ENCODE measurements at regions not wholly inside any gene's neighbourhood (a gene's known extent, or its start where the extent isn't known, plus 50 kb on each side); places are given as distances from the start of the nearest gene placed in this dataset.

DNA sequence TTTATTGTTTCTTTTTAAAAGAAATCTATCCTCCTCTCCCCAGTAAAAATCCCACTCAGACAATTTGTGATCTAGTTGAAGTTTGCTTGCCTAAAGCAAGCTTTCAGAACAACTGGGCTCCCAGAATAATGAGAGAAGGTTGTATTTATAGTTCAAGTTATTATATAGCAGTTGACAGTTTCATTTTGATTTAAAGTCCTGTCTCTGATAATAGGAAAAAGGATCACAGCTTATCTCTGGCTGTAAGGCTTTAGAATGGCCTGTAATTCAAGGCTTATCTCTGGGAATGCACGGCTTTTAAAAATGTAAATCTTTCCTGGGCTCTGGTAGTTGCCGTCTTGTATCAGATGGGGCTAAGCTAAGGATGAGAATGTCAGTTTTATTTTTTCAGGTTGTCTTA is 123.3 kb upstream of the TMTC4 start:
- no peak for TF ChIP-seq POLR2AphosphoS5 (IDR thresholded peaks at IDR 0.05; ENCODE audit: low read depth)
- TF ChIP-seq, protein P1, sequence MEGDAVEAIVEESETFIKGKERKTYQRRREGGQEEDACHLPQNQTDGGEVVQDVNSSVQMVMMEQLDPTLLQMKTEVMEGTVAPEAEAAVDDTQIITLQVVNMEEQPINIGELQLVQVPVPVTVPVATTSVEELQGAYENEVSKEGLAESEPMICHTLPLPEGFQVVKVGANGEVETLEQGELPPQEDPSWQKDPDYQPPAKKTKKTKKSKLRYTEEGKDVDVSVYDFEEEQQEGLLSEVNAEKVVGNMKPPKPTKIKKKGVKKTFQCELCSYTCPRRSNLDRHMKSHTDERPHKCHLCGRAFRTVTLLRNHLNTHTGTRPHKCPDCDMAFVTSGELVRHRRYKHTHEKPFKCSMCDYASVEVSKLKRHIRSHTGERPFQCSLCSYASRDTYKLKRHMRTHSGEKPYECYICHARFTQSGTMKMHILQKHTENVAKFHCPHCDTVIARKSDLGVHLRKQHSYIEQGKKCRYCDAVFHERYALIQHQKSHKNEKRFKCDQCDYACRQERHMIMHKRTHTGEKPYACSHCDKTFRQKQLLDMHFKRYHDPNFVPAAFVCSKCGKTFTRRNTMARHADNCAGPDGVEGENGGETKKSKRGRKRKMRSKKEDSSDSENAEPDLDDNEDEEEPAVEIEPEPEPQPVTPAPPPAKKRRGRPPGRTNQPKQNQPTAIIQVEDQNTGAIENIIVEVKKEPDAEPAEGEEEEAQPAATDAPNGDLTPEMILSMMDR (IDR thresholded peaks at IDR 0.05; ENCODE audit: insufficient read depth, low read length), result no peak
- TF ChIP-seq SPI1 (IDR thresholded peaks at IDR 0.05; ENCODE audit: borderline replicate concordance, low read depth), result no peak
- TF ChIP-seq, protein P2, sequence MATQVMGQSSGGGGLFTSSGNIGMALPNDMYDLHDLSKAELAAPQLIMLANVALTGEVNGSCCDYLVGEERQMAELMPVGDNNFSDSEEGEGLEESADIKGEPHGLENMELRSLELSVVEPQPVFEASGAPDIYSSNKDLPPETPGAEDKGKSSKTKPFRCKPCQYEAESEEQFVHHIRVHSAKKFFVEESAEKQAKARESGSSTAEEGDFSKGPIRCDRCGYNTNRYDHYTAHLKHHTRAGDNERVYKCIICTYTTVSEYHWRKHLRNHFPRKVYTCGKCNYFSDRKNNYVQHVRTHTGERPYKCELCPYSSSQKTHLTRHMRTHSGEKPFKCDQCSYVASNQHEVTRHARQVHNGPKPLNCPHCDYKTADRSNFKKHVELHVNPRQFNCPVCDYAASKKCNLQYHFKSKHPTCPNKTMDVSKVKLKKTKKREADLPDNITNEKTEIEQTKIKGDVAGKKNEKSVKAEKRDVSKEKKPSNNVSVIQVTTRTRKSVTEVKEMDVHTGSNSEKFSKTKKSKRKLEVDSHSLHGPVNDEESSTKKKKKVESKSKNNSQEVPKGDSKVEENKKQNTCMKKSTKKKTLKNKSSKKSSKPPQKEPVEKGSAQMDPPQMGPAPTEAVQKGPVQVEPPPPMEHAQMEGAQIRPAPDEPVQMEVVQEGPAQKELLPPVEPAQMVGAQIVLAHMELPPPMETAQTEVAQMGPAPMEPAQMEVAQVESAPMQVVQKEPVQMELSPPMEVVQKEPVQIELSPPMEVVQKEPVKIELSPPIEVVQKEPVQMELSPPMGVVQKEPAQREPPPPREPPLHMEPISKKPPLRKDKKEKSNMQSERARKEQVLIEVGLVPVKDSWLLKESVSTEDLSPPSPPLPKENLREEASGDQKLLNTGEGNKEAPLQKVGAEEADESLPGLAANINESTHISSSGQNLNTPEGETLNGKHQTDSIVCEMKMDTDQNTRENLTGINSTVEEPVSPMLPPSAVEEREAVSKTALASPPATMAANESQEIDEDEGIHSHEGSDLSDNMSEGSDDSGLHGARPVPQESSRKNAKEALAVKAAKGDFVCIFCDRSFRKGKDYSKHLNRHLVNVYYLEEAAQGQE (IDR thresholded peaks at IDR 0.05; ENCODE audit: insufficient replicate concordance, low read depth), result no peak
